Retina (tissue), 1 donor: ENCODE measurements at regions not wholly inside any gene's neighbourhood (a gene's known extent, or its start where the extent isn't known, plus 50 kb on each side); places are given as distances from the start of the nearest gene placed in this dataset.

Experiments used
- DNase-seq: peaks from one replicate; pipeline ENCODE4 v3.0.0-alpha.2; 2016

- no peak for DNase-seq
Observed at GRCh38 chr10:128471151-128471550, 344.9 kb upstream of the MKI67 start.

GRCh38 chr10:128472196-128472595 lies 346.0 kb upstream of the MKI67 start:
- DNase-seq: no peak

GRCh38 chr10:128473396-128473795 lies 347.2 kb upstream of the MKI67 start:
- no peak for DNase-seq

- DNase-seq: no peak
Observed at GRCh38 chr10:128473911-128474310, 347.7 kb upstream of the MKI67 start.

- DNase-seq: no peak
Observed at GRCh38 chr10:128474571-128474970, 348.3 kb upstream of the MKI67 start.

- no peak for DNase-seq
Observed at GRCh38 chr10:128475686-128476367, 349.6 kb upstream of the MKI67 start.

GRCh38 chr10:128476368-128476725 lies 350.1 kb upstream of the MKI67 start:
- DNase-seq: no peak

GRCh38 chr10:128476845-128477244 lies 350.6 kb upstream of the MKI67 start:
- no peak for DNase-seq

GRCh38 chr10:128480601-128481000 lies 354.4 kb upstream of the MKI67 start:
- no peak for DNase-seq

- DNase-seq: peak; percentile 39
Observed at GRCh38 chr10:128481152-128481840, 355.1 kb upstream of the MKI67 start.

GRCh38 chr10:128482052-128482451 lies 355.8 kb upstream of the MKI67 start:
- no peak for DNase-seq

GRCh38 chr10:128483216-128483615 lies 357.0 kb upstream of the MKI67 start:
- no peak for DNase-seq

- no peak for DNase-seq
Observed at GRCh38 chr10:128484041-128484440, 357.8 kb upstream of the MKI67 start.

- no peak for DNase-seq
Observed at GRCh38 chr10:128485701-128486235, 359.5 kb upstream of the MKI67 start.

GRCh38 chr10:128487517-128487916 lies 361.3 kb upstream of the MKI67 start:
- DNase-seq: no peak

- DNase-seq: no peak
Observed at GRCh38 chr10:128489324-128490247, 363.4 kb upstream of the MKI67 start.

- DNase-seq: no peak
Observed at GRCh38 chr10:128491686-128492085, 365.5 kb upstream of the MKI67 start.

- DNase-seq: no peak
Observed at GRCh38 chr10:128493811-128494210, 367.6 kb upstream of the MKI67 start.

- no peak for DNase-seq
Observed at GRCh38 chr10:128494665-128495064, 368.4 kb upstream of the MKI67 start.

- no peak for DNase-seq
Observed at GRCh38 chr10:128497660-128498377, 371.6 kb upstream of the MKI67 start.

- DNase-seq: no peak
Observed at GRCh38 chr10:128498378-128498730, 372.1 kb upstream of the MKI67 start.

- DNase-seq: no peak
Observed at GRCh38 chr10:128498746-128499145, 372.5 kb upstream of the MKI67 start.

GRCh38 chr10:128499486-128499885 lies 373.3 kb upstream of the MKI67 start:
- DNase-seq: no peak
